GM12878 (cell line): ENCODE measurements at regions not wholly inside any gene's neighbourhood (a gene's known extent, or its start where the extent isn't known, plus 50 kb on each side); places are given as distances from the start of the nearest gene placed in this dataset.

ENCODE experiments used
- ATAC-seq: fragments of 200-7000 bp; cut with Tn5 transposase; 3 replicates; pipeline ENCODE4 v1.9.1; 2020; ENCODE audit warnings: mild to moderate bottlenecking, moderate library complexity
- BruUV-seq: library from RNA; stranded (reverse); fragments of 400-500 nt; replicated peaks from 2 replicates; lab custom pipeline; 2021; lab: Mats Ljungman, UMichigan
- CTCF ChIA-PET: fragments of 300-600 bp; sonication (Branson Sonifier 250); formaldehyde crosslinking; extraction: SDS; loops from one replicate; lab custom pipeline; 2021; ENCODE audit warnings: inconsistent platforms; lab: Yijun Ruan, JAX
- POLR2A ChIA-PET: fragments of 350-600 bp; formaldehyde crosslinking; extraction: SDS; loops from one replicate; lab custom pipeline; 2021; ENCODE audit warnings: inconsistent platforms; lab: Charles Lee
- RAD21 ChIA-PET: fragments of 300-600 bp; sonication (Branson Sonifier 250); formaldehyde crosslinking; loops from one replicate; lab custom pipeline; 2023; ENCODE audit warnings: antibody characterized with exemption; ENCODE audit not compliant: unreplicated experiment; lab: Charles Lee
- SMC1A ChIA-PET: fragments of 300-600 bp; sonication (Branson Sonifier 250); formaldehyde crosslinking; loops from one replicate; lab custom pipeline; 2023; ENCODE audit not compliant: unreplicated experiment, uncharacterized antibody; lab: Charles Lee
- DNase-seq: peaks from one replicate; pipeline ENCODE4 v3.0.0-alpha.2; 2011; ENCODE audit warnings: low read depth, low spot score
- FAIRE-seq: peaks from 3 replicates; lab custom pipeline; 2011; peaks lifted over from hg19 to GRCh38; lab: Jason Lieb, UNC
- H2AFZ ChIP-seq: 2 replicates; pipeline ENCODE4 v1.6.0; 2011; ENCODE audit warnings: low read depth, low read length, control low read depth; ENCODE audit not compliant: control insufficient read depth
- H3K27ac ChIP-seq: 2 replicates; pipeline ENCODE4 v1.5.1; 2011; ENCODE audit warnings: control low read depth; ENCODE audit not compliant: control insufficient read depth, insufficient read depth
- H3K27me3 ChIP-seq, 2 experiments: replicated peaks in 1 of 2; 2 replicates each; pipeline versions ENCODE4 v1.6.0 to v1.6.1; 2011; ENCODE audit warnings: low read length in 1 of 2; ENCODE audit not compliant: control insufficient read depth in 2 of 2, insufficient read depth in 2 of 2
- H3K36me3 ChIP-seq, 2 experiments: 2 replicates each; pipeline ENCODE4 v1.5.1; 2011; ENCODE audit warnings: low read length in 1 of 2; ENCODE audit not compliant: control insufficient read depth in 2 of 2, insufficient read depth in 2 of 2
- H3K4me1 ChIP-seq: 2 replicates; pipeline ENCODE4 v1.6.1; 2011; ENCODE audit warnings: mild to moderate bottlenecking, low read length, moderate library complexity, mixed read lengths; ENCODE audit not compliant: control insufficient read depth, insufficient read depth
- H3K4me2 ChIP-seq: 2 replicates; pipeline ENCODE4 v1.6.0; 2011; ENCODE audit warnings: control low read depth; ENCODE audit not compliant: control insufficient read depth, insufficient read depth
- H3K4me3 ChIP-seq: fragments of 200-600 bp; sonication (generic); 2 replicates; pipeline ENCODE4 v1.5.1; 2016
- H3K79me2 ChIP-seq: 2 replicates; pipeline ENCODE4 v1.6.0; 2011; ENCODE audit warnings: low read length; ENCODE audit not compliant: control insufficient read depth, insufficient read depth
- H3K9ac ChIP-seq: 2 replicates; pipeline ENCODE4 v1.8.0; 2011; ENCODE audit warnings: low read length, control low read depth, mixed read lengths; ENCODE audit not compliant: control insufficient read depth, insufficient read depth
- H3K9me3 ChIP-seq: replicated peaks from 3 replicates; pipeline ENCODE4 v1.5.1; 2011; ENCODE audit warnings: mild to moderate bottlenecking, low read length; ENCODE audit not compliant: control insufficient read depth, insufficient read depth
- H4K20me1 ChIP-seq: 2 replicates; pipeline ENCODE4 v1.6.0; 2011; ENCODE audit not compliant: control insufficient read depth, insufficient read depth
- CEBPB ChIP-seq, 2 experiments: fragments of 150-350 bp in 1 of 2; IDR thresholded peaks; 2 replicates each; pipeline ENCODE4 v1.6.1; 2012 to 2014; ENCODE audit warnings: low read depth in 2 of 2, low read length in 2 of 2, borderline replicate concordance in 1 of 2, inconsistent platforms in 1 of 2
- CREB1 ChIP-seq: IDR thresholded peaks from 2 replicates; pipeline ENCODE4 v1.6.1; 2012; ENCODE audit warnings: low read depth, mild to moderate bottlenecking, inconsistent platforms
- DPF2 ChIP-seq: fragments of 450-650 bp; IDR thresholded peaks from 2 replicates; pipeline ENCODE4 v1.6.1; 2017; ENCODE audit warnings: mild to moderate bottlenecking
- ELK1 ChIP-seq: IDR thresholded peaks from 2 replicates; pipeline ENCODE4 v1.6.1; 2012; ENCODE audit warnings: low read depth, low read length, improper control_type of control experiment
- ETV6 ChIP-seq, 2 experiments: fragments of 450-650 bp in 1 of 2; IDR thresholded peaks in 1 of 2; conservative IDR thresholded peaks in 1 of 2; 2 replicates each; pipeline ENCODE4 v1.6.1; 2014; ENCODE audit warnings: antibody characterized with exemption in 1 of 2, borderline replicate concordance in 1 of 2, low read depth in 1 of 2, mild to moderate bottlenecking in 1 of 2, moderate library complexity in 1 of 2
- FOXK2 ChIP-seq: fragments of 450-650 bp; IDR thresholded peaks from 2 replicates; pipeline ENCODE4 v1.6.1; 2017; ENCODE audit warnings: mild to moderate bottlenecking, moderate library complexity
- GABPA ChIP-seq: IDR thresholded peaks from 2 replicates; pipeline ENCODE4 v1.6.1; 2014; ENCODE audit warnings: antibody characterized with exemption, low read depth, mild to moderate bottlenecking, inconsistent platforms
- HCFC1 ChIP-seq: fragments of 150-350 bp; IDR thresholded peaks from 2 replicates; pipeline ENCODE4 v1.6.1; 2014; ENCODE audit warnings: low read length
- HDAC2 ChIP-seq: fragments of 200-600 bp; sonication (generic); IDR thresholded peaks from 2 replicates; pipeline ENCODE4 v1.6.1; 2017
- IRF3 ChIP-seq: fragments of 450-650 bp; IDR thresholded peaks from 2 replicates; pipeline ENCODE4 v1.6.1; 2014; ENCODE audit warnings: mild to moderate bottlenecking
- PML ChIP-seq: IDR thresholded peaks from 2 replicates; pipeline ENCODE4 v1.6.1; 2012; ENCODE audit warnings: low read length, inconsistent platforms
- RCOR1 ChIP-seq: conservative IDR thresholded peaks from 2 replicates; pipeline ENCODE4 v1.6.1; 2012; ENCODE audit warnings: low read depth, low read length, improper control_type of control experiment
- REST ChIP-seq: IDR thresholded peaks from 2 replicates; pipeline ENCODE4 v1.6.1; 2012; ENCODE audit warnings: mild to moderate bottlenecking, low read depth, low read length
- TAF1 ChIP-seq: IDR thresholded peaks from 2 replicates; pipeline ENCODE4 v1.6.1; 2011; ENCODE audit warnings: mild to moderate bottlenecking, low read depth, low read length, borderline replicate concordance
- USF2 ChIP-seq: IDR thresholded peaks from 2 replicates; pipeline ENCODE4 v1.6.1; 2011; ENCODE audit warnings: low read depth, low read length, improper control_type of control experiment, borderline replicate concordance
- WRNIP1 ChIP-seq: IDR thresholded peaks from 2 replicates; pipeline ENCODE4 v1.6.1; 2011; ENCODE audit warnings: low read depth, low read length, improper control_type of control experiment, borderline replicate concordance
- ZZZ3 ChIP-seq: IDR thresholded peaks from 2 replicates; pipeline ENCODE4 v1.6.1; 2011; ENCODE audit warnings: low read depth; ENCODE audit not compliant: control insufficient read depth, insufficient read length
- WGBS: methylation state at CpG from one replicate; pipeline ENCODE4 v1.1.6; 2016; ENCODE audit warnings: low lambda C conversion rate; ENCODE audit not compliant: insufficient replicate concordance, insufficient coverage; ENCODE audit errors: missing lambda C conversion rate; 5-methylcytosine and 5-hydroxymethylcytosine counted together
- in situ Hi-C: fragments of 300-500 bp; cut with MboI; formaldehyde crosslinking; loops from 9 replicates; pipeline ENCODE4 v1.14.3; 2018; ENCODE audit warnings: mixed read lengths
- intact Hi-C: fragments of 100-400 bp; cut with micrococcal nuclease; formaldehyde crosslinking; loops from one replicate; pipeline ENCODE4 v1.14.2; 2022; ENCODE audit not compliant: unreplicated experiment

GRCh38 chr11:106418791-106419190 lies 341.3 kb downstream of the AASDHPPT start (continued):
- TF ChIP-seq REST = no peak
- TF ChIP-seq, all 136 proteins: peak for 0

- H3K9ac ChIP-seq = no peak overlapping the region
- H3K4me2 ChIP-seq = no peak overlapping the region
- H3K9me3 ChIP-seq = no peaks in the 10 kb centered on the region
- H2AFZ ChIP-seq = no peak overlapping the region
- intact Hi-C loops = no loop called here
- no peak overlapping the region for H3K27ac ChIP-seq
- no peaks in the 10 kb centered on the region for H3K4me1 ChIP-seq
- in situ Hi-C loops = no loop called here
- no peaks in the 10 kb centered on the region for H4K20me1 ChIP-seq
- no peak overlapping the region for H3K4me3 ChIP-seq
- RAD21 ChIA-PET = no interaction called here
- no peak for FAIRE-seq
- BruUV-seq = no TSS peak
- POLR2A ChIA-PET = no interaction called here
- H3K79me2 ChIP-seq = no peaks in the 10 kb centered on the region
- CTCF ChIA-PET = no interaction called here
- no peaks in the 10 kb centered on the region for H3K36me3 ChIP-seq
- TF ChIP-seq IRF3 (no peak), FOXK2 (no peak), RCOR1 (no peak), WRNIP1 (no peak), HDAC2 (no peak), CREB1 (no peak), ETV6 (conservative IDR thresholded peaks at IDR 0.05 in 1 of 2, IDR thresholded peaks at IDR 0.05 in 1 of 2; ENCODE audit: borderline replicate concordance in 1 of 2, low read depth in 1 of 2) (no peak), PML (no peak), GABPA (no peak), ZZZ3 (no peak), ELK1 (no peak), CEBPB (IDR thresholded peaks at IDR 0.05; ENCODE audit: borderline replicate concordance in 1 of 2, low read depth in 2 of 2, low read length in 2 of 2) (no peak), TAF1 (no peak), USF2 (no peak), HCFC1 (no peak), DPF2 (no peak)
- H3K27me3 ChIP-seq = no peaks in the 10 kb centered on the region
- no peak for DNase-seq
- WGBS = 25% methylated on average over 2 of the region's 2 CpGs
- ATAC-seq = no peak
- SMC1A ChIA-PET = no interaction called here
These were observed 342.7 kb downstream of the AASDHPPT start for GRCh38 chr11:106420048-106420665.
